ENCODE measurements at regions not wholly inside any gene's neighbourhood (a gene's known extent, or its start where the extent isn't known, plus 50 kb on each side); places are given as distances from the start of the nearest gene placed in this dataset.

DNA sequence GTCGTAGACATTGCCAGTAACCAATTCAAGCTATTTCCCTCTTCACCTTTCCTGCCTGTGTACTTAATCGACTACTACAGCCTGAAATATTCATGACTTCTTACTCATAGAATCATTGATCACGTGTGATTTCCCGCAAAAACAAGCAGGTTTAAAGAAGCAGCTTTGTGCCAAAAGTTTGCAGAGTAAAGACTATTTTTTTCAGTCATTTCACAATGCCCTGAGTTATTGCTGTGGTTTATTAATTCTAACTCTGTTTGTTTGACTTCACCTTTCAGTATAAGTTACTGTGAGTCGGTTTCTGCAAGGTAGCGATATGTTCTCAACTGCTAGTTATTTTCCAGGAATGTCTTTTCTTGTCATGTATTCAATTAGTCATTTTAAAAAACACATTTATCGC, 995.3 kb downstream of the SORCS1 start:
- H3K27ac ChIP-seq: no peak overlapping the region
- TF ChIP-seq, protein P1, sequence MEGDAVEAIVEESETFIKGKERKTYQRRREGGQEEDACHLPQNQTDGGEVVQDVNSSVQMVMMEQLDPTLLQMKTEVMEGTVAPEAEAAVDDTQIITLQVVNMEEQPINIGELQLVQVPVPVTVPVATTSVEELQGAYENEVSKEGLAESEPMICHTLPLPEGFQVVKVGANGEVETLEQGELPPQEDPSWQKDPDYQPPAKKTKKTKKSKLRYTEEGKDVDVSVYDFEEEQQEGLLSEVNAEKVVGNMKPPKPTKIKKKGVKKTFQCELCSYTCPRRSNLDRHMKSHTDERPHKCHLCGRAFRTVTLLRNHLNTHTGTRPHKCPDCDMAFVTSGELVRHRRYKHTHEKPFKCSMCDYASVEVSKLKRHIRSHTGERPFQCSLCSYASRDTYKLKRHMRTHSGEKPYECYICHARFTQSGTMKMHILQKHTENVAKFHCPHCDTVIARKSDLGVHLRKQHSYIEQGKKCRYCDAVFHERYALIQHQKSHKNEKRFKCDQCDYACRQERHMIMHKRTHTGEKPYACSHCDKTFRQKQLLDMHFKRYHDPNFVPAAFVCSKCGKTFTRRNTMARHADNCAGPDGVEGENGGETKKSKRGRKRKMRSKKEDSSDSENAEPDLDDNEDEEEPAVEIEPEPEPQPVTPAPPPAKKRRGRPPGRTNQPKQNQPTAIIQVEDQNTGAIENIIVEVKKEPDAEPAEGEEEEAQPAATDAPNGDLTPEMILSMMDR (IDR thresholded peaks at IDR 0.05): no peak
- TF ChIP-seq ZFX (IDR thresholded peaks at IDR 0.05; ENCODE audit: borderline replicate concordance): no peak

DNA sequence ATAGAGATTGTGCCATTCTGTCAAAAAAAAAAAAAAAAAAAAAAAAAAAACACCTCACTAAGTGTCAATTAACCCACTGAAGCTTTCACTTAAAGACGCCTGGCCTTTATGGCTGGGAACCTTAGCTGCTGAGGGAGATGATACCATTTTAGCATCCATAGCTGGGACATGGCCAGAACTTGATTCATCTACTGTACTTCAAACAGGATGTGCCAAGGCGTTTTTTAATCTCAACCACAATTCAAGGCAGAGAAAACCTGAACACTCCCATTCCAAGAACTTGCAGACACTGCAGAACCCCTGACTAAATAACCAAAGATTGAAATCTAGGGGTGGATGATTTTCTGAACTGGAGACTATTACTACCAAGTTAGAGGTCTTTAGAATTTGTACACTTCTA, 996.6 kb downstream of the SORCS1 start:
- no peak for TF ChIP-seq ZFX (IDR thresholded peaks at IDR 0.05; ENCODE audit: borderline replicate concordance)
- TF ChIP-seq, protein P1 (IDR thresholded peaks at IDR 0.05): no peak
- no peak overlapping the region for H3K27ac ChIP-seq

DNA sequence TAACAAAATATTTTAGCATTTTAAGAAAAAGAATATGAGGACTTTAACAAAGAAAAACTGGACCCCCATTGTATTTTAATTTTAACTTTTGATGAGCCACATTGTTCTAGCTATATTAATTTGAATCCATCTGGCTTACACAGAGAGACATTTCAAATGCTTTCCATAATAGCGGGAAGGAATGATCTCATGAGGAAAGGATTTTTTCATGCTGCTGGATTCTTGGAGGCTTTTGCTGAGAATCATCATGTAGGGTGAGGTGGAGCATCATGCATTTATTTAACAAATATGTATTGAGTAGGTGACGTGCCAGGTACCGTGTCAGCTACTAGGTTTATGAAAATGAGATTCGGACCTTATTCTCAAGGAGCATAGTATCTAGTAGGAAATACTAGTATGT, 1006.3 kb downstream of the SORCS1 start:
- H3K27ac ChIP-seq: no peak overlapping the region
- TF ChIP-seq ZFX (IDR thresholded peaks at IDR 0.05; ENCODE audit: borderline replicate concordance): no peak
- TF ChIP-seq, protein P1 (IDR thresholded peaks at IDR 0.05): no peak

DNA sequence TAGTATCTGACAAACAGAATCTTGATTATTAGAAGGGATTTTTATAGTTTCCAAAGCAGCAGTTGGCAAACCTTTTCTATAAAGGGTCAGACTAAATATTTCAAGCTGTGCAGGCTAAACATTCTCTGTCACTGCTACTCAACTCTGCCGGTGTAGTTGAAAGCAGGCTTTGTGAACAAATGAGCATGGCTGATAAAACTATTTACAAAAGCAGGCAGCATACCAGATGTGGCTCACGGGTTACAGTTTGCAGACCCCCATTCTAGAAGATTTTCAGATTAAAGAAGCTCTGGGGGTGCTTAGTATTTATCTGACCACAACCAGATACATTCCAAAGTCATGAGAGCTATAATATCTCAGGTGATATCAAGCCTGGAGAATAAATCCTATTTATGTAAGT, 1017.5 kb downstream of the SORCS1 start:
- TF ChIP-seq, protein P1 (IDR thresholded peaks at IDR 0.05): no peak
- TF ChIP-seq ZFX (IDR thresholded peaks at IDR 0.05; ENCODE audit: borderline replicate concordance): no peak
- H3K27ac ChIP-seq: no peak overlapping the region

DNA sequence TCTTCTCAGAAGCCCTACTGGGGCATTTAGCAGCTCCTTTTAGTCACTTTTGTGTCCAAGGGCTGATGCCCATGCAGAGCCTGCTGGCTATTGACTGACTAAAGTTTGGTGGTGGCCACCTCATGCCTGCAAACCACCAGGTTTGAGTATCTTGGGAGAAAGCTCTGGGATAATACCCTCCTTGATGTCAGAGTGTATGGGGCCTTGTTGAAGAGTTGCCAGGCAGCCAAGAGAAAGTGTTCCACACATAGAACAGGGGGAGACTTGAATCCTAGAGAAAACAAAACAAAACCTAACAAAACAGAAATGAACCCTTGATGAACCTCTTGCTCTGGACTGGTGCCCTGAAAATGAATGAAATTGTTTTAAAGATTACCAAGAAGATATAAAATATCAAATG, 1024.6 kb downstream of the SORCS1 start:
- no peak overlapping the region for H3K27ac ChIP-seq
- TF ChIP-seq, protein P1 (IDR thresholded peaks at IDR 0.05): no peak
- TF ChIP-seq ZFX (IDR thresholded peaks at IDR 0.05; ENCODE audit: borderline replicate concordance): no peak

DNA sequence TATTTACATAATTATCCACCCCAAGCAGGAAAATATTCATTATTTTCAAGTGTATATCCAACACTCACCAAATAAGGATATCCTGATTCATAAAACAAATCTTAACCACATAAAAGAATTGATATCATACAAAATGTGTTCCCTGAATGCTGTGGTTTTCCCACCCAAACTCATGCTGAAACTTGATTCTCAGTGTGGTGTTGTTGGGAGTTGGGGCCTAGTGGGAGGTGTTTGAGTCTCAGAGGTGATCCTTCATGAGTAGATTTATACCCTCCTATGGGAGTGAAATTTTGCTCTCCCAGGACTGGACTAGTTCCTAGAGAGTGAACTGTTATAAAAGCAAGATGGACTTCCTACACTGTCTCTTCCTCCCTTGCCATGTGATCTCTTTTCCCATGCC, 1028.3 kb downstream of the SORCS1 start:
- TF ChIP-seq, protein P1 (IDR thresholded peaks at IDR 0.05): no peak
- no peak for TF ChIP-seq ZFX (IDR thresholded peaks at IDR 0.05; ENCODE audit: borderline replicate concordance)

DNA sequence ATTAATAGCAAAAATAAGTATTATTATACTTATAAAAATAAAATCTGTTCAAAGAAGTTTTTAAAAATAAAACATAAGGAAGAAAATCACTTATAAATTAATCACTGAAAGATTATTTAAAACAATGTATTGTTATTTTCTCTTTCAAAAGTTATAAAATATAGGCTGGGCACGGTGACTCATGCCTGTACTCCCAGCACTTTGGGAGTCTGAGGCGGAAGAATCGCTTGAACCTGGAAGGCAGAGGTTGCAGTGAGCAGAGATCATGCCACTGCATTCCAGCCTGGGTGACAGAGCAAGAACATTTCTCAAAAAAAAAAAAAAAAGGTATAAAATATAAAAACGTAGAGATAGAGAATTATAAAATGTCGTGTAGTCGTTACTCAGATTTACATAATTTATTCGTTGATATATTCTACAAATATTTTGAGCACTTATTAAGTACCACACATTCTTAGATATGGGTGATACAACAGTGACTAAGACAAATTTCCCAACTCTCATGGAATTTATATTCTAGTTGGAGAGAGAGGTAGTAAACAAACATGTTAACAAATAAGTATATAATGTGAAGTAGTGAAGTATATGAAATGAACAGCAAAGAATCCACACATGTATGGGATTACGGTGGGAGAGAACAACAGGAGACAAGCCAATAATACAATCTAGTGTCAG, 1030.0 kb downstream of the SORCS1 start:
- no peak overlapping the region for H3K27ac ChIP-seq
- TF ChIP-seq, protein P1 (IDR thresholded peaks at IDR 0.05): no peak
- TF ChIP-seq ZFX (IDR thresholded peaks at IDR 0.05; ENCODE audit: borderline replicate concordance): no peak

More for the DNA sequence above, 1028.3 kb downstream of the SORCS1 start:
- no peak overlapping the region for H3K27ac ChIP-seq

Data from 22Rv1 (cell line).